Karpas-422 (cell line): ENCODE measurements at regions not wholly inside any gene's neighbourhood (a gene's known extent, or its start where the extent isn't known, plus 50 kb on each side); places are given as distances from the start of the nearest gene placed in this dataset.

ENCODE experiments used
- DNase-seq: peaks from one replicate; pipeline ENCODE4 v3.0.0-alpha.2; 2015
- H2AFZ ChIP-seq: fragments of 200-600 bp; sonication (generic); 2 replicates; pipeline ENCODE4 v1.6.1; 2014; ENCODE audit warnings: antibody characterized with exemption, low read length, mixed read lengths
- H3K27ac ChIP-seq: fragments of 200-600 bp; sonication (generic); 2 replicates; pipeline ENCODE4 v1.5.1; 2014; ENCODE audit warnings: mild to moderate bottlenecking, low read length, moderate library complexity
- H3K27me3 ChIP-seq: fragments of 200-600 bp; sonication (generic); 2 replicates; pipeline ENCODE4 v1.6.1; 2014; ENCODE audit warnings: low read length, mixed read lengths
- H3K36me3 ChIP-seq: fragments of 200-600 bp; sonication (generic); 2 replicates; pipeline ENCODE4 v1.6.1; 2014; ENCODE audit warnings: low read length, mixed read lengths; ENCODE audit not compliant: insufficient read depth
- H3K4me1 ChIP-seq: fragments of 200-600 bp; sonication (generic); 2 replicates; pipeline ENCODE4 v1.6.1; 2014; ENCODE audit warnings: mild to moderate bottlenecking, low read length, mixed read lengths
- H3K4me2 ChIP-seq: fragments of 200-600 bp; sonication (generic); 2 replicates; pipeline ENCODE4 v1.6.1; 2014; ENCODE audit warnings: low read length, low read depth, mild to moderate bottlenecking; ENCODE audit not compliant: poor library complexity, severe bottlenecking
- H3K4me3 ChIP-seq: fragments of 200-600 bp; sonication (generic); 2 replicates; pipeline ENCODE4 v1.5.1; 2014; ENCODE audit warnings: mild to moderate bottlenecking, antibody characterized with exemption, low read length, mixed read lengths
- H3K79me2 ChIP-seq: fragments of 200-600 bp; sonication (generic); 2 replicates; pipeline ENCODE4 v1.6.1; 2014; ENCODE audit warnings: mild to moderate bottlenecking, low read length, mixed read lengths
- H3K9ac ChIP-seq: fragments of 200-600 bp; sonication (generic); 2 replicates; pipeline ENCODE4 v1.6.0; 2014; ENCODE audit warnings: low read length
- H3K9me2 ChIP-seq: fragments of 200-600 bp; sonication (generic), shearing (Covaris generic); replicated peaks from 2 replicates; pipeline ENCODE4 v1.6.0; 2014; ENCODE audit warnings: mild to moderate bottlenecking, low read length, moderate library complexity; ENCODE audit not compliant: insufficient read depth
- H3K9me3 ChIP-seq: fragments of 300-700, 200-600 bp; sonication (generic); 2 replicates; pipeline ENCODE4 v1.6.1; 2014; ENCODE audit warnings: low read length, mixed read lengths
- H4K20me1 ChIP-seq: fragments of 200-600 bp; sonication (generic); 2 replicates; pipeline ENCODE4 v1.6.1; 2014; ENCODE audit warnings: mild to moderate bottlenecking, antibody characterized with exemption, low read length, low read depth; ENCODE audit not compliant: insufficient read depth

DNA sequence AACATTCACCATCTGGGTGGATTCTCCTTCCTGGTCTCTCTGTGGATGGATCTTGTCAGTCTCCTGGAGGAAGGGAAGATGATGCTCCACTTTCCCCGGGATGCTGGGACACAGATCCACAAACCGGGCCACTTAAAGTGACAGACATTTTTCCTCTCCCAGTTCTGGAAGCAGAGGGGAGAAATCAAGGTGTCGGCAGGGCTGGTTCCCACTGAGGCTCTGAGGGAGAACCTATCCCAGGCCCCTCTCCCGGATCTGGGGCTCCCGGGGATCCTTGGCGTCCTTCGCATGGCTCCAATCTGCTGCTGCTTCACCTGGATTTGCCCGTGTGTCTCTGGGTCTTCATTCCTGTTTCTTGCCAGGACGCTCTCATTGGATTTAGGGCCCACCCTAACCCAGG is 263.1 kb upstream of the TNRC6C start:
- H2AFZ ChIP-seq, result no peak overlapping the region
- peaks cover 12% of the 10 kb centered on the region for H3K4me1 ChIP-seq
- no peak overlapping the region for H3K27ac ChIP-seq
- H3K4me3 ChIP-seq, result no peak overlapping the region
- H3K36me3 ChIP-seq, result no peaks in the 10 kb centered on the region
- H3K4me2 ChIP-seq, result no peak overlapping the region
- no peak for DNase-seq
- H4K20me1 ChIP-seq, result no peaks in the 10 kb centered on the region
- H3K9me2 ChIP-seq, result no peaks in the 10 kb centered on the region
- H3K27me3 ChIP-seq, result no peaks in the 10 kb centered on the region
- no peak overlapping the region for H3K9ac ChIP-seq
- H3K9me3 ChIP-seq, result no peaks in the 10 kb centered on the region
- H3K79me2 ChIP-seq, result no peaks in the 10 kb centered on the region

DNA sequence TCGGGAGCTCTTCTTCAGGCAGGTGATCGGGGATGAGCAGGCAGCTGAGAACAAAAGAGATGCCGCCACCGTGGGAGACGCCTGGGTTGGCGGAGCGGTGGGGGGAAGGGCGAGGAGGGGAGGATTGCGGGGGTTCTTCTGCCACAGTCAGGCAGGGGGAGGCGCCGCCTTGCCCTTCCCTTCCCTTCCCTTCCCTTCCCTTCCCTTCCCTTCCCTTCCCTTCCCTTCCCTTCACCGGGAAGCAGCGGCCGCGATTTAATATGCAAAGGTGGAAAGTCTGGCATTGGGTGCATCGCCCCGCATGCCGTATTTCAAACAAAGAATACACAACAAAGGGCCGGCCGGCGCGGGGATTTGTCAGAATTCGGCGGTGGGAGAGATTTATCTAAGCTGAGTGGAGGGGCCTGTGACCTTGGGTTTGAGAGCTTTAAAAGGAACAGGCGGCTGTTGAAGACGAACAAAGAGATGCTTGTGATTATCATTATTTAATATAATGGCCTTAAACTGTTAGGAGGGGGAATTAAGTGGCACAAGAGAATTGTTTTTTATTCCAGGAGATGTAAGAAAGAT is 262.3 kb upstream of the TNRC6C start:
- no peak overlapping the region for H3K9ac ChIP-seq
- H3K27me3 ChIP-seq, result no peaks in the 10 kb centered on the region
- no peak overlapping the region for H2AFZ ChIP-seq
- DNase-seq, result no peak
- no peaks in the 10 kb centered on the region for H3K9me3 ChIP-seq
- H3K36me3 ChIP-seq, result no peaks in the 10 kb centered on the region
- H3K4me3 ChIP-seq, result no peak overlapping the region
- H3K79me2 ChIP-seq, result no peaks in the 10 kb centered on the region
- H3K4me2 ChIP-seq, result no peak overlapping the region
- H3K9me2 ChIP-seq, result no peaks in the 10 kb centered on the region
- no peaks in the 10 kb centered on the region for H4K20me1 ChIP-seq
- peaks cover 3% of the 10 kb centered on the region for H3K4me1 ChIP-seq
- no peak overlapping the region for H3K27ac ChIP-seq

DNA sequence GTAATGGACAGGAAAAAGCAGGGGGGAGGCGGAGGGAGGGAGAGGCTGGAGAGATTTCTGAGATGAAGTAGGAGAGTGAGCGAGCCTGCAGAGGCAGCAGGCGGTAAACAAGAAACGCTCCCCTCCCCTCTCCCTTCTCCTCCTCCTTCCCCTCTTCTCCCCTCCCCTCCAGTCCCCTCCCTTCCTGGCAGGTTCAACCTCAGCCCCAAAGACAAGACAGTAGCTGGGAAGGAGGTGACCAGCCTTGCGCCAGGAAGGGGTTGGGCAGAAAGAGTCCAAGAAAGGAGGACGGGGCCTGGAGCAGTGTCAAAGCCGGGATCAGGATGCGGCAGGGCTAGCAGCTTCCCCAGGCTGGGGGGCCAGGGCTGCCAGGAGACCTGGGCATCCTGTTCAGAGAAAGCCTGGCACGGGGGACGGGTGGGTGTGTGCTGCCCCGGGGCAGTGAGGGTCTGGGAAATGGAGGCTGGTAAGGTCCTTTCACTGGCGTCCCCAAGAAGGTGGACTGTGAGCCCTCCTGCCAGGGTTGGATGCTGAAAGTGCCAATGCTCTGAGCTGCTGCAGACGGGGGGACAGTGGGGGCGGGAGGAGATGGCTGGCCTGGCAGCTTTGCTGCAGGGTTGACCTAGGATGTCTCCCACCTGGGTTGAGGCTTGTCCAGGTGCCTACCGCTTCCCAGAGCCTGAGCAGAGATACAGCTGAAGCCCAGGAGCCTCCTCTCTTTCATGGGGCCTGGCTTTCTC is 261.6 kb upstream of the TNRC6C start:
- Histone ChIP-seq H3K79me2 (no peaks in the 10 kb centered on the region), H3K4me2 (no peak overlapping the region), H3K27me3 (no peaks in the 10 kb centered on the region), H3K9me2 (no peaks in the 10 kb centered on the region), H3K4me1 (no peaks in the 10 kb centered on the region), H4K20me1 (no peaks in the 10 kb centered on the region), H3K9me3 (no peaks in the 10 kb centered on the region), H3K9ac (no peak overlapping the region), H3K27ac (no peak overlapping the region), H3K4me3 (no peak overlapping the region), H2AFZ (no peak overlapping the region), H3K36me3 (no peaks in the 10 kb centered on the region)
- DNase-seq, result no peak

DNA sequence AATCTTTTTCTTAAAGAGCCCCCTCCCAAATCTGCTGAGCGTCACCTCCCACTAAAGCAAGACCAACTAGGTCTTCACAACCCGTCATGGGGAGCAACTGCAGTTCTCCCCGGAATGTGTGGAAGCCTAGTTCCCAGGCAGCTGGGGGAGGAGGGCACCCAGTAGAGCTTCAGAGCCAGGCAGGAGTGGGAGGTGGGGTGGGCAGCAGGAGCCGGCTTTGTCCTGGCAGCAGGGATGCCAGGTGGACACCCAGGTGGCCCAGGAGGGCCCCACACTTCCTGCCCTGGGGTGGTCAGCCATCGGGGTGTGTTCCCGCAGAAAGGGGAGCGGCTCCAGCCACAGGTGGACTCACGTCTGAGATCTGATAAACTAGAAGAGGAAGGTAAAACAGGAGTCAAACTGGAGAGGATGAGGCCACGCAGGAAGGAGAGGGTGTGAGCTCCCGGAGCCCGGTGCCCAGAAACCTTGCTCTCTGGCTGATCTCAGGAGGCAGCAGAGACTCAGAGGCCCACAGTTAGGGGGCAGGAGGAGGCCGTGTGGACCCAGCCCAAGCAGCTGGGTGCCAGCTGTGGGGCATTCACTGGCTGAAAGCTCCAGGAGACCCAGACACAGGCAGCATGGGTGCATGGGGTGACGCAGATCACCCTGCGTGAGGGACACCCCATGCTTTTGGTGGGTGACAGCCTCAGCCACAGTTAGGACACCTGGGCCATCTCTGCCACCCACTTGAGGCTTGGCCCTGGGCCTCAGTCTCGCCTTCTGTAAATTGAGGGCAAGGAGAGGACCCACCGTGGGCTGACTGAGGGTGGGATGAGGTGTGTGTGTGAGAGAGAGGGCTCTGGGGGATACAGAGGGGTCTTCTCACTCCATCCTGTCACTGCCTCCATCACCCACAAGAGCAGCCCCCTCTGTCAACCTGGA is 260.8 kb upstream of the TNRC6C start:
- no peaks in the 10 kb centered on the region for H3K36me3 ChIP-seq
- 0 out of 2 replicates have a peak, but pooled peaks cover 2% of the 10 kb centered on the region for H3K9me3 ChIP-seq
- no peak overlapping the region for H3K9ac ChIP-seq
- H3K4me2 ChIP-seq, result no peak overlapping the region
- DNase-seq, result no peak
- no peaks in the 10 kb centered on the region for H3K27me3 ChIP-seq
- H2AFZ ChIP-seq, result no peak overlapping the region
- no peak overlapping the region for H3K27ac ChIP-seq
- H4K20me1 ChIP-seq, result no peaks in the 10 kb centered on the region
- no peaks in the 10 kb centered on the region for H3K4me1 ChIP-seq
- H3K9me2 ChIP-seq, result no peaks in the 10 kb centered on the region
- H3K4me3 ChIP-seq, result no peak overlapping the region
- H3K79me2 ChIP-seq, result no peaks in the 10 kb centered on the region

DNA sequence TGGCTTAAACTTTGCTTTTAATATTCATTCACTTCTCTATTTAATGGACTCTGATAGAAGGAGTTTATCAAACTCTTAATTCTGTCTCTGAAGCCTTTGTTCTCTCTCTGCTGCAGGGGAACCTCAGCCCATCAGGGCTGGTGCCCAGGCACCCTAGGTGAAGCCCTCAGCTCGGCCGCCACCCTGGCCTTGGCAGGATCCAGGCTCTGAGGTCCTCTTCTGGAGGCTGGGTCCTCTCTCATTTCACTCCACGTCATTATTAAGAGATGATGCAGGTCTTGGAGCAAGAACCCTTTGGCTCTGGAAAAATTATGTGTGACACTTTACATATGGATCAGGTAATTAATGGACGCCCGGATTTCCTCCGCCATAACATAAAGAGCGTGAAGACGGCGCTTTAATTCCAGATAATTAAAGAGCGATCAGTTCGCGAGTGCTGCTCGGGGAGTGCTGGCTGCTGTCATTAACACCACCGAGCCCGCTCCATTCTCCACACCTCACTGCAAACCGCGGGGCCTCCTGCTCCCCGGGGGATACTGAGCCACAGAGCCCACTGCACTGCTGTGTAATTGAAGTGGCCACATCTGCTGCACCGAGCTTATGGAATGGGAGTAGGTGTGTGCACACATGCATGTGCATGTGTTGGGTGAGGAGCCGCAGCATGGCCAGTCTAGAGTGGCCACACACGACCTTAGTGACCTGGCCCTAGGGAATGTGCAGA is 259.4 kb upstream of the TNRC6C start:
- no peaks in the 10 kb centered on the region for H3K9me2 ChIP-seq
- no peak overlapping the region for H3K9ac ChIP-seq
- no peaks in the 10 kb centered on the region for H3K27me3 ChIP-seq
- H3K4me2 ChIP-seq, result no peak overlapping the region
- no peaks in the 10 kb centered on the region for H3K36me3 ChIP-seq
- H4K20me1 ChIP-seq, result no peaks in the 10 kb centered on the region
- no peak overlapping the region for H3K4me3 ChIP-seq
- no peaks in the 10 kb centered on the region for H3K4me1 ChIP-seq
- no peak for DNase-seq
- H3K27ac ChIP-seq, result no peak overlapping the region
- H2AFZ ChIP-seq, result no peak overlapping the region
- H3K79me2 ChIP-seq, result no peaks in the 10 kb centered on the region
- H3K9me3 ChIP-seq, result 0 out of 2 replicates have a peak, but pooled peaks cover 2% of the 10 kb centered on the region

DNA sequence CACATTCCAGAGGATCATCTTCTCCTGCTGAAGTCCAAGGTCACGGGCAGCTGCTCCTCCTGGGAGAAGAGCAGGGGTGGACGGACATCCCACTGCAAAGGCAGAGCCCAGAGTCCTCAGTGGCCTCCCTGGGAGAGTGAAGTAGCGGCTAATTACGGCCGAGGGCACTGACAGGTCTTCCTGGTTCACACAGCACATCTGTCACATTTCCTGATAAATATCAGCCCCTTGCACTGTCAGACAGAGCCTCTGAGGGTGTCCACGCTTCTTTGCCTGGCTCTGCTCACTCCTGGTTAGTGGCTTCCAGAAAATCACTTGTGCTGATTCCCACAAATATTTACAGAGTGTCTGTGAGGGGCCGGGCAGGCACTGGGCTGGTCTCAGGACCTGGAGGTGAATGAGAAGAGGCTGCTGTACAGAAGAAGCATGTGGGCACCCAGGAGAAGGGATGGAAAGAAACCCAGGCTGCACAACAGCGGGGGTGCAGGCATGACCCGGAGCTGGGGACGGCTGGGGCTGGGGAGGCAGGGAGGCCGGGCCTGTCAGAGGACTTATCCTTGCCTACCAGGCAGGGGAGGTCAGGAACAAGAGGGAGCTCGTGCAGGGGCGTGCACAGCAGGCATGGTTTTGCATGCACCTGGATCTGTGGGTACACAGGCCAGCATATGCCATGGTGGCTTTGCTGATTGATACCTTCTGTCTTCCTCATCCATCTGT is 258.2 kb upstream of the TNRC6C start:
- Histone ChIP-seq H3K9me3 (0 out of 2 replicates have a peak, but pooled peaks cover 2% of the 10 kb centered on the region), H3K4me1 (no peaks in the 10 kb centered on the region), H3K27ac (no peak overlapping the region), H3K27me3 (no peaks in the 10 kb centered on the region), H3K4me3 (no peak overlapping the region), H3K4me2 (no peak overlapping the region), H2AFZ (no peak overlapping the region), H3K36me3 (no peaks in the 10 kb centered on the region), H3K9me2 (no peaks in the 10 kb centered on the region), H3K9ac (no peak overlapping the region), H4K20me1 (no peaks in the 10 kb centered on the region), H3K79me2 (no peaks in the 10 kb centered on the region)
- DNase-seq, result no peak

DNA sequence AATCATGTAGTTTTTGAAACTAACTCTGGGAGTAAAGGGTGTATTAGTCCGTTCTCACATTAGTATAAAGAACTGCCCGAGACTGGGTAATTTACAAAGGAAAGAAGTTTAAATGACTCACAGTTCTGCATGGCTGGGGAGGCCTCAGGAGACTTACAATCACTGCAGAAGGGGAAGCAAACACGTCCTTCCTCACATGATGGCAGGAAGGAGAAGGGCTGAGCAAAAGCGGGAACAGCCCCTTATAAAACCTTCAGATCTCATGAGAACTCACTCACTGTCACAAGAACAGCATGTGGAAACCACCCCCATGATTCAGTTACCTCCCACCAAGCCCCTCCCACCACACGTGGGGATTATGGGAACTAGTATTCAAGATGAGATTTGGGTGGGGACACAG is 256.5 kb upstream of the TNRC6C start:
- H3K4me2 ChIP-seq, result no peak overlapping the region
- 0 out of 2 replicates have a peak, but pooled peaks cover 2% of the 10 kb centered on the region for H3K9me3 ChIP-seq
- H3K36me3 ChIP-seq, result no peaks in the 10 kb centered on the region
- H3K9me2 ChIP-seq, result no peaks in the 10 kb centered on the region
- H3K27ac ChIP-seq, result no peak overlapping the region
- H3K4me1 ChIP-seq, result no peaks in the 10 kb centered on the region
- H4K20me1 ChIP-seq, result no peaks in the 10 kb centered on the region
- H3K4me3 ChIP-seq, result no peak overlapping the region
- no peak overlapping the region for H2AFZ ChIP-seq
- no peaks in the 10 kb centered on the region for H3K27me3 ChIP-seq
- no peak for DNase-seq
- no peaks in the 10 kb centered on the region for H3K79me2 ChIP-seq
- H3K9ac ChIP-seq, result no peak overlapping the region
